ENCODE measurements at regions not wholly inside any gene's neighbourhood (a gene's known extent, or its start where the extent isn't known, plus 50 kb on each side); places are given as distances from the start of the nearest gene placed in this dataset.
A peak's percentile ranks its signal among the peaks of the same experiment; 100 is the strongest.
"Not testable (repeated sequence)": the region's sequence is repeated elsewhere in the genome, so short reads cannot be mapped to it uniquely, and the experiment has no call there.

DNA sequence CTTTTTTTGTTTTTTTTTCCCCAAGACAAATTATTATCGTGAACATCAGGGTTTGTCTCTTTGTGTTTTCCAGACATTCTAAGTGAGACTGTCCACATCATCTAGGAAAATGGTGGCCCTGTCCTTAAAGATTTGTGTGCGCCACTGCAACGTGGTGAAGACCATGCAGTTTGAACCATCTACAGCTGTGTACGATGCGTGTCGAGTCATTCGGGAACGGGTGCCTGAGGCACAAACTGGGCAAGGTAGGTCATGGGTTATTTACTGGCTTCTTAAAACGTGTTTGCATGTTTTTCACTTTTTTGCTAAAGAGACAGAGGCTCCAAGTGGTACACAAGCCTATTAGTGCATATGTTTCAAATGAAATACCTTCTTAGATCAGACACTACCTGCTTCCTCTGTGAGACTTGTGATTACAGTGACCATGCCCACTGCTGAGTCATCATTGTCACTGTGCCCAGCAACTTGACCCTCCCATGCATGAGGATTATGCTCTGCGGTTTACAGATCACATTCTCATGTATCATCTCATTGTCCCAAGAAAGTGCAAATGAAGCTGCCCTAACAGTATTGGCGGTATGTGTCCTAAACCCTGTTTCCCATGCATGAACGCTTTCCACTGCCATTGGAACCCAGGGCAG, 395.2 kb upstream of the TPM1 start:
- Histone ChIP-seq H3K36me3 (ENCODE audit: control insufficient read depth in 2 of 2, insufficient read depth in 2 of 2, low read length in 2 of 2) (peaks cover 8 to 12% of the 10 kb centered on the region in 2 donors), H3K27ac (ENCODE audit: low read depth in 2 of 2, low read length in 2 of 2) (no peak overlapping the region)

DNA sequence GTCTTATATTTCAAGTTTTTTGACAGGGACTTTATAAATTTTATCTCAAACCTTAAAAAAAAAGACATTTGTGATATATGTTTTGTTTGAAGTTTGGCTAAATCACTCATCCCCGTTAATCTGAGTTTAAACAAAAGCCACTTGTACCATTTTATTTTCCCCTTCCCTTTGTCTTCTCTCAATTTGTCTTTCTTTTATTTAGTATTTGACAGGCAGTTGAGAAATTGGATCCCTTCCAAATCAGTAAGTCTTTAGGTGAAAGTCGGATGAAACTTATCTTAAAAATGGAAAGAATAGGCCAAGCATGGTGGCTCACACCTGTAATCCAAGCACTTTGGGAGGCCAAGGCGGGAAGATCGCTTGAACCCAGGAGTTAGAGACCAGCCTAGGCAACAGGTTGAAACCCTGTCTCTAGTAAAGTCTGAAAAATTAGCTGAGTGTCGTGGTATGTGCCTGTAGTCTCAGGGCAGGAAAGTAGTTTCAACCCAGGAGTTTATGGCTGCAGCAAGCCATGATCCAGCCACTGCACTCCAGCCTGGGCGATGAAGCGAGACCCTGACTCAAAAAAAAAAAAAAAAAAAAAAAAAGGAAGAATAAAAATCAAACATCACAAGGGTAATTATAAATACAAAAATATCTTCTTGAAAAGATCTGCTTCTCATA, 394.6 kb upstream of the TPM1 start:
- Histone ChIP-seq H3K36me3 (ENCODE audit: control insufficient read depth in 2 of 2, insufficient read depth in 2 of 2, low read length in 2 of 2) (peaks cover 15 to 19% of the 10 kb centered on the region in 2 donors), H3K27me3 (ENCODE audit: control insufficient read depth in 2 of 2, insufficient read depth in 2 of 2, low read length in 2 of 2) (no peaks in the 10 kb centered on the region), H3K4me1 (ENCODE audit: control insufficient read depth in 2 of 2, insufficient read depth in 2 of 2, low read length in 2 of 2) (peaks cover 0 to 5% of the 10 kb centered on the region in 2 donors), H3K4me3 (ENCODE audit: low read length in 2 of 2) (no peak overlapping the region), H3K9ac (ENCODE audit: low read depth in 1 of 2, low read length in 2 of 2) (no peak overlapping the region), H3K9me3 (ENCODE audit: control insufficient read depth in 2 of 2, low read length in 2 of 2) (no peaks in the 10 kb centered on the region), H3K27ac (ENCODE audit: low read depth in 2 of 2, low read length in 2 of 2) (no peak overlapping the region)

More for the DNA sequence above, 395.2 kb upstream of the TPM1 start:
- no peaks in the 10 kb centered on the region for H3K9me3 ChIP-seq (ENCODE audit: control insufficient read depth in 2 of 2, low read length in 2 of 2)
- H3K9ac ChIP-seq (ENCODE audit: low read depth in 1 of 2, low read length in 2 of 2), result no peak overlapping the region
- no peak overlapping the region for H3K4me3 ChIP-seq (ENCODE audit: low read length in 2 of 2)
- peaks cover 0 to 5% of the 10 kb centered on the region in 2 donors for H3K4me1 ChIP-seq (ENCODE audit: control insufficient read depth in 2 of 2, insufficient read depth in 2 of 2, low read length in 2 of 2)
- no peaks in the 10 kb centered on the region for H3K27me3 ChIP-seq (ENCODE audit: control insufficient read depth in 2 of 2, insufficient read depth in 2 of 2, low read length in 2 of 2)

DNA sequence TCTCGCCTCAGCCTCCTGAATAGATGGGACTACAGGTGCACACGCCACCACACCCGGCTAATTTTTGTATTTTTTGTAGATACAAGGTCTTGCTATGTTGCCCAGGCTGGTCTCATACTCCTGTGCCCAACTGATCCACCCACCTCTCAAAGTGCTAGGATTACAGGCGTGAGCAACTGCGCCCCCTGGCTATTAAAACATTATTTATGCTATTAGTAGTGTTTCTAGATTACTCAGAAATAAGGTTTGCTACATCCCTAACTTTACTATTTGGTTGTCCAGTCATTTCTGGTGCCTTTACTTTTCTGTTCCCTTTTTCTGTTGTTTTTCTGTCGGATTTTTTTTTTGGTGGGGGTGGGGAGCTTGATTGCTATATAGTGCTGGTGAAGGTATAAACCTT, 393.6 kb upstream of the TPM1 start:
- H3K9me3 ChIP-seq (ENCODE audit: control insufficient read depth in 2 of 2, low read length in 2 of 2), result no peaks in the 10 kb centered on the region
- no peak overlapping the region for H3K27ac ChIP-seq (ENCODE audit: low read depth in 2 of 2, low read length in 2 of 2)
- H3K4me1 ChIP-seq (ENCODE audit: control insufficient read depth in 2 of 2, insufficient read depth in 2 of 2, low read length in 2 of 2), result peaks cover 0 to 5% of the 10 kb centered on the region in 2 donors
- H3K27me3 ChIP-seq (ENCODE audit: control insufficient read depth in 2 of 2, insufficient read depth in 2 of 2, low read length in 2 of 2), result no peaks in the 10 kb centered on the region
- no peak overlapping the region for H3K4me3 ChIP-seq (ENCODE audit: low read length in 2 of 2)
- H3K36me3 ChIP-seq (ENCODE audit: control insufficient read depth in 2 of 2, insufficient read depth in 2 of 2, low read length in 2 of 2), result peaks cover 20 to 24% of the 10 kb centered on the region in 2 donors
- no peak overlapping the region for H3K9ac ChIP-seq (ENCODE audit: low read depth in 1 of 2, low read length in 2 of 2)

DNA sequence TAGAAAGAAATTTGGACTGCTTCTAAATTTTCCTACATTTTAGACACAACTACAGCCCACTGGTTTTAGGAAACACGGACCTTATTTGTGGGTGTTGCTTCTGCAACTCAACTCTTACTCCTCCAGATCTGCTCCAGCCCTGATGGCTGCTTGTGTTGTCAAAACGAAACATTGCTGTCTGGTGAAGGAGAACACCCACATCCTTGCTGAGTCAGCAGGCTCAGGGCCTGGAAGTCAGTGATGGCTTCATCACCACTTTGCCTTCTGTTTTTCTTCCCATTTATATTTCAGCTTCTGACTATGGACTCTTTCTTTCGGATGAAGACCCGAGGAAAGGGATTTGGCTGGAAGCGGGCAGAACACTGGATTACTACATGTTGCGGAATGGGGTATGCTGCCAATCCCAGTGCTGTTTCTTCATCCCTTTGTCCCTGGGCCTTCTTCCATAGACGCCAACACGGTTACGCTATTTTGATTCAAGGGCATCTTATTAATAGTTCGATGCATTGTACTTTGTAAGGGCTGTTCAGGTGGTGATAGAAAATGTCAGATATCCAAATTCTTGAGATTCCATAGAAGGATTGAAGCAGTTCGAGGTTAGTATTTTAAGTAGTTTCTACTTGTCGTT, 392.6 kb upstream of the TPM1 start:
- H3K4me3 ChIP-seq (ENCODE audit: low read length in 2 of 2), result no peak overlapping the region
- peaks cover 20 to 28% of the 10 kb centered on the region in 2 donors for H3K36me3 ChIP-seq (ENCODE audit: control insufficient read depth in 2 of 2, insufficient read depth in 2 of 2, low read length in 2 of 2)

DNA sequence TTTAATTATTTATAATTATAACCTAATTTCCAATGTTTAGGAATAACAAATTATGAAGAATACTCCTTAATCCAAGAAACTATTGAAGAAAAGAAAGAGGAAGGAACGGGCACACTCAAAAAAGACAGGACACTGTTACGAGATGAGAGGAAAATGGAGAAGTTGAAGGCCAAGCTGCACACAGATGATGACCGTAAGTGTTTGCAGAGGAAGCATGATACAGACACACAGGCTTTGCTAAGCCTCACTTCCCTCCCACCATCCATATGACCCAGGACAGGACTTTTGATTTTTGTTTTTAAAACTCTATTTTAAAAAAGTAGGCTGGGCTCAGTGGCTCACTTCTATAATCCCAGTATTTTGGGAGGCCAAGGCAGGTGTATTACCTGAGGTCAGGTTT, 389.4 kb upstream of the TPM1 start:
- Histone ChIP-seq H3K36me3 (ENCODE audit: control insufficient read depth in 2 of 2, insufficient read depth in 2 of 2, low read length in 2 of 2) (peaks cover 32 to 43% of the 10 kb centered on the region in 2 donors), H3K4me3 (ENCODE audit: low read length in 2 of 2) (no peak overlapping the region), H3K9me3 (ENCODE audit: control insufficient read depth in 2 of 2, low read length in 2 of 2) (no peaks in the 10 kb centered on the region), H3K27me3 (ENCODE audit: control insufficient read depth in 2 of 2, insufficient read depth in 2 of 2, low read length in 2 of 2) (no peaks in the 10 kb centered on the region), H3K4me1 (ENCODE audit: control insufficient read depth in 2 of 2, insufficient read depth in 2 of 2, low read length in 2 of 2) (no peaks in the 10 kb centered on the region), H3K27ac (ENCODE audit: low read depth in 2 of 2, low read length in 2 of 2) (no peak overlapping the region), H3K9ac (ENCODE audit: low read depth in 1 of 2, low read length in 2 of 2) (no peak overlapping the region)

More for the DNA sequence above, 392.6 kb upstream of the TPM1 start:
- no peaks in the 10 kb centered on the region for H3K27me3 ChIP-seq (ENCODE audit: control insufficient read depth in 2 of 2, insufficient read depth in 2 of 2, low read length in 2 of 2)
- H3K4me1 ChIP-seq (ENCODE audit: control insufficient read depth in 2 of 2, insufficient read depth in 2 of 2, low read length in 2 of 2), result peaks cover 0 to 5% of the 10 kb centered on the region in 2 donors
- H3K9me3 ChIP-seq (ENCODE audit: control insufficient read depth in 2 of 2, low read length in 2 of 2), result no peaks in the 10 kb centered on the region
- H3K9ac ChIP-seq (ENCODE audit: low read depth in 1 of 2, low read length in 2 of 2), result no peak overlapping the region
- H3K27ac ChIP-seq (ENCODE audit: low read depth in 2 of 2, low read length in 2 of 2), result peak overlapping the region; percentile 26 to 34

DNA sequence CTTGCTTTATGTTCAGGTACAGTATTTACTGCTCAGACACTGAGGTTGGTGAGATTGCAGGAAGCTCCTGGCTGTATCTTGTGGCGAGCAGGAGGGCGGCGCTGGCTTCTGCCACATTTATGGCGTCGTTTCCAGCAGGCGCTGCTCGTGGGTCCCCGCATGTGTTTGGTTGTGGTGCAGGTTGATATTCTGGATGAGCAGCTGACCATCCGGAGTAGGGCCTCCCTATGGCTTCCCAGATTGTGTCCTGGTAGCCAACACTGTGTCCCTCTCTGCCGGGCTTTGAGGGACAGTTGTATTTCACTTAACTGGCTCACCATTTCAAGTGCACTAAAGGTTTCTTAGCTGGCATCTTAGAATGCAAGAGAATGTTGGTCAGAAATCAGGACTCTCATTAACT, 386.5 kb upstream of the TPM1 start:
- Histone ChIP-seq H3K27me3 (ENCODE audit: control insufficient read depth in 2 of 2, insufficient read depth in 2 of 2, low read length in 2 of 2) (no peaks in the 10 kb centered on the region), H3K9me3 (ENCODE audit: control insufficient read depth in 2 of 2, low read length in 2 of 2) (no peaks in the 10 kb centered on the region), H3K27ac (ENCODE audit: low read depth in 2 of 2, low read length in 2 of 2) (no peak overlapping the region), H3K4me3 (ENCODE audit: low read length in 2 of 2) (no peak overlapping the region), H3K4me1 (ENCODE audit: control insufficient read depth in 2 of 2, insufficient read depth in 2 of 2, low read length in 2 of 2) (no peaks in the 10 kb centered on the region), H3K36me3 (ENCODE audit: control insufficient read depth in 2 of 2, insufficient read depth in 2 of 2, low read length in 2 of 2) (peaks cover 29 to 52% of the 10 kb centered on the region in 2 donors), H3K9ac (ENCODE audit: low read depth in 1 of 2, low read length in 2 of 2) (no peak overlapping the region)

DNA sequence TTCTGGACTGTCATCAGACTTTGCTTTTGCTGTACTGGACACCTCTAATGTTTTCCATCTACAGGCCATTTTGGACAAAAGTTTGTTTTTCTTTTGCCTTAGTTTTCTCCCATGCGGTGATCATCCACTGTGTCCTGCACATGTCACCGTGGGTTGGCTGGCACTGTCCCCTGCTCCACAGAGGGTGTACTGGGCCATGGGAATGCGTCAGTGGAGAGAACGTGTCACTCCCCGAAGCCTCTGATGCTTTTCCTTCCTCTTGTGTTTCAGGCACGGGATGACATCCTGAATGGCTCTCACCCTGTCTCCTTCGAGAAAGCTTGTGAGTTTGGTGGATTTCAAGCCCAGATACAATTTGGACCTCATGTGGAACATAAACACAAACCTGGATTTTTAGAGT, 385.0 kb upstream of the TPM1 start:
- not testable (repeated sequence) for H3K27ac ChIP-seq (ENCODE audit: low read depth in 2 of 2, low read length in 2 of 2); H3K9me3 ChIP-seq (ENCODE audit: control insufficient read depth in 2 of 2, low read length in 2 of 2); H3K9ac ChIP-seq (ENCODE audit: low read depth in 1 of 2, low read length in 2 of 2); H3K4me3 ChIP-seq (ENCODE audit: low read length in 2 of 2); H3K4me1 ChIP-seq (ENCODE audit: control insufficient read depth in 2 of 2, insufficient read depth in 2 of 2, low read length in 2 of 2); H3K27me3 ChIP-seq (ENCODE audit: control insufficient read depth in 2 of 2, insufficient read depth in 2 of 2, low read length in 2 of 2)
- H3K36me3 ChIP-seq (ENCODE audit: control insufficient read depth in 2 of 2, insufficient read depth in 2 of 2, low read length in 2 of 2), result peaks cover 27 to 44% of the 10 kb centered on the region in 2 donors

DNA sequence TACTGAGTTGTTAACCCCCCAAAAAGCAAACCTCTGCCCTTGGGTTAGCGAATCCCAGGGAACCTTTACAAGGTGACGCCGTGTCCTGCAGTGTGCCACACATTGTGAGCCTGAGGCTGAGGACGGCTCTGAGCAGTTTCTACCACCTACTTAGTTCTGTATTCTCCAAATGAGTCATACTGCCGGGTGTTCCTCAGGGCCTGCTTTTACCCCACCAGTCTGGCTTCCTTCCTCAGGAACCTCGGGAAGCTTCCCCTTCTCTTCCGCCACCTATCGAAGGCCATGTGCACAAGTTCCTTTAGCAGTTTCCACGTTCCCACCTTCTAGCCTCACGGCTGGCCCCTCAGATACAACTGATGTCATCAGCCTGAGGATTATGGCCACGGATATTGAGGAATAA, 384.0 kb upstream of the TPM1 start:
- H3K9ac ChIP-seq (ENCODE audit: low read depth in 1 of 2, low read length in 2 of 2), result no peak overlapping the region
- H3K4me3 ChIP-seq (ENCODE audit: low read length in 2 of 2), result no peak overlapping the region
- H3K4me1 ChIP-seq (ENCODE audit: control insufficient read depth in 2 of 2, insufficient read depth in 2 of 2, low read length in 2 of 2), result no peaks in the 10 kb centered on the region
- no peak overlapping the region for H3K27ac ChIP-seq (ENCODE audit: low read depth in 2 of 2, low read length in 2 of 2)
- H3K27me3 ChIP-seq (ENCODE audit: control insufficient read depth in 2 of 2, insufficient read depth in 2 of 2, low read length in 2 of 2), result no peaks in the 10 kb centered on the region
- H3K36me3 ChIP-seq (ENCODE audit: control insufficient read depth in 2 of 2, insufficient read depth in 2 of 2, low read length in 2 of 2), result peaks cover 17 to 37% of the 10 kb centered on the region in 2 donors
- H3K9me3 ChIP-seq (ENCODE audit: control insufficient read depth in 2 of 2, low read length in 2 of 2), result no peaks in the 10 kb centered on the region

DNA sequence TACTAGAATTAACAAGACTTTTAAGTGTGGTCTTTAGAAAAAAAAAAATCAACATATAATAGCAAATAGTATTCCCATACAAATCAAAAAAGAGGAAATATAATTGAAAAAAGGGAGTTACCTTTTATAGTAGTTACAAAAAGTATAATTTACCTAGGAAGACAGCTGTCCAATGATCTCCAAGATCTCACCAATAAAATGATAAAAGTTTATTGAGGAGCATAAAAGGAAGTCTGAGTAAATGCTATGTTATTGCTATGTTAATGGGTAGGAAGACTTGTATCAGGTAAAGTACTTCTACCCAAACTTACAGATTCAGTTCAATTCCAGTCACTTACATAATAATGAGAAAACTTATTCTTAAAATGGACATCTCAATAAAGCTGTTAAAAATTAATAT, 379.0 kb upstream of the TPM1 start:
- Histone ChIP-seq H3K9me3 (ENCODE audit: control insufficient read depth in 2 of 2, low read length in 2 of 2) (no peaks in the 10 kb centered on the region), H3K27ac (ENCODE audit: low read depth in 2 of 2, low read length in 2 of 2) (no peak overlapping the region), H3K9ac (ENCODE audit: low read depth in 1 of 2, low read length in 2 of 2) (no peak overlapping the region), H3K36me3 (ENCODE audit: control insufficient read depth in 2 of 2, insufficient read depth in 2 of 2, low read length in 2 of 2) (peaks cover 11 to 28% of the 10 kb centered on the region in 2 donors), H3K27me3 (ENCODE audit: control insufficient read depth in 2 of 2, insufficient read depth in 2 of 2, low read length in 2 of 2) (no peaks in the 10 kb centered on the region), H3K4me1 (ENCODE audit: control insufficient read depth in 2 of 2, insufficient read depth in 2 of 2, low read length in 2 of 2) (peaks cover 0 to 4% of the 10 kb centered on the region in 2 donors), H3K4me3 (ENCODE audit: low read length in 2 of 2) (no peak overlapping the region)

DNA sequence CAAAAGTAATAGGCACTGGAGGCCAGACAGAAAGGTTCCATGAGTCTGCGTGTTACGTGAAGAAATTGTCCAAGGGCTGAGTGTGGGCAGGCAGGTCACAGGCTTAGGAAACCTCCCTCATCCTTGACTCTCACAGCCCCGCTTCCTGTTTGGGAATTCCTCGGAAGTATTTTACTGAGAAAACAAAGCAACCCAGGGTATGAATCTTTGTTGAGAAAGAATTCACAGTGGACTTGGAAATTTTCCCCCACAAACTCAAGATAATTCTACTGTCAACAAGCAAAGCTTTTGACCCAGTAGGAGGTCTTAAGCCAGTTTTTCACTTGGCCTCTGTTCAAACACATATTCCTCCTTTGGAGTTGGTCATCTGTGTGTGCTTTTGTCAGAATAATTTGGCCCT, 377.1 kb upstream of the TPM1 start:
- Histone ChIP-seq H3K4me1 (ENCODE audit: control insufficient read depth in 2 of 2, insufficient read depth in 2 of 2, low read length in 2 of 2) (peaks cover 0 to 4% of the 10 kb centered on the region in 2 donors), H3K27me3 (ENCODE audit: control insufficient read depth in 2 of 2, insufficient read depth in 2 of 2, low read length in 2 of 2) (no peaks in the 10 kb centered on the region), H3K36me3 (ENCODE audit: control insufficient read depth in 2 of 2, insufficient read depth in 2 of 2, low read length in 2 of 2) (peaks cover 6 to 28% of the 10 kb centered on the region in 2 donors), H3K9me3 (ENCODE audit: control insufficient read depth in 2 of 2, low read length in 2 of 2) (no peaks in the 10 kb centered on the region), H3K9ac (ENCODE audit: low read depth in 1 of 2, low read length in 2 of 2) (no peak overlapping the region), H3K27ac (ENCODE audit: low read depth in 2 of 2, low read length in 2 of 2) (no peak overlapping the region), H3K4me3 (ENCODE audit: low read length in 2 of 2) (no peak overlapping the region)
